Body of pancreas (tissue), 4 donors: ENCODE measurements at regions not wholly inside any gene's neighbourhood (a gene's known extent, or its start where the extent isn't known, plus 50 kb on each side); places are given as distances from the start of the nearest gene placed in this dataset.

Experiments
- ATAC-seq: fragments of 150-250 bp; one replicate; pipeline ENCODE4 v1.9.1; 2016
- DNase-seq, 4 donors: peaks; one replicate each; pipeline ENCODE4 v3.0.0-alpha.2; 2019
- H3K27ac ChIP-seq, 4 donors: fragments of 200-600 bp; sonication (generic); 1 replicate in 3 of 4; 2 replicates in 1 of 4; pipeline versions ENCODE4 v1.5.1 to v1.6.1; 2016 to 2019; ENCODE audit warnings: mild to moderate bottlenecking in 1 of 4, mixed read lengths in 1 of 4, moderate library complexity in 1 of 4
- H3K27me3 ChIP-seq, 2 donors: fragments of 200-600 bp; sonication (generic); one replicate each; pipeline ENCODE4 v1.6.0; 2016; ENCODE audit warnings: mild to moderate bottlenecking in 1 of 2
- H3K36me3 ChIP-seq, 2 donors: fragments of 200-600 bp; sonication (generic); replicated peaks in 1 of 2; 2 replicates each; pipeline ENCODE4 v1.5.1; 2016; ENCODE audit warnings: low read depth in 2 of 2; ENCODE audit not compliant: insufficient read depth in 1 of 2
- H3K4me1 ChIP-seq: fragments of 200-600 bp; sonication (generic); one replicate; pipeline ENCODE4 v1.6.0; 2016
- H3K4me3 ChIP-seq, 2 donors: fragments of 200-600 bp; sonication (generic); 1 replicate in 1 of 2; 2 replicates in 1 of 2; pipeline ENCODE4 v1.5.1; 2016 to 2019
- H3K9me3 ChIP-seq, 3 donors: fragments of 200-600 bp; sonication (generic); 1 replicate in 2 of 3; 2 replicates in 1 of 3; pipeline ENCODE4 v1.5.1; 2016
- POLR2A ChIP-seq, 3 donors: fragments of 450-650 bp; IDR thresholded peaks; one replicate each; pipeline ENCODE4 v1.6.1; 2016; ENCODE audit warnings: antibody characterized with exemption in 3 of 3, mild to moderate bottlenecking in 2 of 3
- WGBS, 2 donors: methylation state at CpG; one replicate each; pipeline ENCODE4 v1.1.5; 2017; 5-methylcytosine and 5-hydroxymethylcytosine counted together
- intact Hi-C: fragments of 100-400 bp; cut with DNase I; formaldehyde crosslinking; loops from one replicate; pipeline ENCODE4 v1.15.1; 2023
- TF ChIP-seq, protein P1 (sequence below), 7 experiments: fragments of 450-650 bp in 4 of 7; fragments of 200-600 bp in 3 of 7; sonication (generic) in 3 of 7; IDR thresholded peaks; one replicate each; pipeline ENCODE4 v1.5.1; 2016 to 2019; ENCODE audit warnings: antibody characterized with exemption in 7 of 7

DNA sequence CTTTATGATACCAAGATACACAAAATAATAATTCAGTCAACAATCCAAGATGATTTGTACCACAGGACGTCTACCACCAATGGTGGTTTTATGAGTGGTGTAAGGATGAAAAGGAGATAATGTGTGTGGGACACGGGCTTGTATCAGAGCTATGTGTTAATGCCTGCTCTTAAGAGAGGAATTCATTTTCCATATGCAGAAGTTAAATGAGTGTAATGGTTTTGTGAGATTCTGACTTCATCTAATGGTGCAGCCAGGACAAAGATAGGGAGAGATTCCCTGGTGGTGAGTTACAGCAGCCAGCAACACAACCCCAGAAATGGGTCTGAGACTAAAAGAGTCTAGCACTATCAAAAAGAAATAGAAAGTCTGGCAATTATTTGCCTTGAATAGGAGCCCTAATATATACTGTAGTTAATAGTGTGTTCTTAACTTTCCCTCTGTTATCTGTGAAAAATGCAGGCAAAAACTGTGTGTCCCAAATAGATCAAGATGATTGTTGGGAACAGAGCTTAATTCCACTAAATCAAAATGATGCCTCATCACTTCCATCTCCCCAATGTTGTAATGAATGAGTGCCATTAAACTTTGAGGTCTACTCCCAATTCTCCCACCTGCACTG, 455.0 kb upstream of the TCF4 start:
- peak overlapping the region in 3 of 4 donors; percentile 7 to 31 (median 20) for H3K27ac ChIP-seq
- no peak for DNase-seq
- TF ChIP-seq POLR2A (IDR thresholded peaks at IDR 0.05), result no peak
- TF ChIP-seq, protein P1, sequence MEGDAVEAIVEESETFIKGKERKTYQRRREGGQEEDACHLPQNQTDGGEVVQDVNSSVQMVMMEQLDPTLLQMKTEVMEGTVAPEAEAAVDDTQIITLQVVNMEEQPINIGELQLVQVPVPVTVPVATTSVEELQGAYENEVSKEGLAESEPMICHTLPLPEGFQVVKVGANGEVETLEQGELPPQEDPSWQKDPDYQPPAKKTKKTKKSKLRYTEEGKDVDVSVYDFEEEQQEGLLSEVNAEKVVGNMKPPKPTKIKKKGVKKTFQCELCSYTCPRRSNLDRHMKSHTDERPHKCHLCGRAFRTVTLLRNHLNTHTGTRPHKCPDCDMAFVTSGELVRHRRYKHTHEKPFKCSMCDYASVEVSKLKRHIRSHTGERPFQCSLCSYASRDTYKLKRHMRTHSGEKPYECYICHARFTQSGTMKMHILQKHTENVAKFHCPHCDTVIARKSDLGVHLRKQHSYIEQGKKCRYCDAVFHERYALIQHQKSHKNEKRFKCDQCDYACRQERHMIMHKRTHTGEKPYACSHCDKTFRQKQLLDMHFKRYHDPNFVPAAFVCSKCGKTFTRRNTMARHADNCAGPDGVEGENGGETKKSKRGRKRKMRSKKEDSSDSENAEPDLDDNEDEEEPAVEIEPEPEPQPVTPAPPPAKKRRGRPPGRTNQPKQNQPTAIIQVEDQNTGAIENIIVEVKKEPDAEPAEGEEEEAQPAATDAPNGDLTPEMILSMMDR (IDR thresholded peaks at IDR 0.05), result no peak
- H3K27me3 ChIP-seq, result no peaks in the 10 kb centered on the region
- WGBS, 2 donors, result 72 to 76% methylated on average over 2 of the region's 2 CpGs
- ATAC-seq, result no peak
- intact Hi-C loops, result no loop called here
- H3K9me3 ChIP-seq, result peaks cover 0 to under 1% (median 0%) of the 10 kb centered on the region in 3 donors
- no peaks in the 10 kb centered on the region for H3K36me3 ChIP-seq
- no peak overlapping the region for H3K4me3 ChIP-seq
- H3K4me1 ChIP-seq, result no peaks in the 10 kb centered on the region

DNA sequence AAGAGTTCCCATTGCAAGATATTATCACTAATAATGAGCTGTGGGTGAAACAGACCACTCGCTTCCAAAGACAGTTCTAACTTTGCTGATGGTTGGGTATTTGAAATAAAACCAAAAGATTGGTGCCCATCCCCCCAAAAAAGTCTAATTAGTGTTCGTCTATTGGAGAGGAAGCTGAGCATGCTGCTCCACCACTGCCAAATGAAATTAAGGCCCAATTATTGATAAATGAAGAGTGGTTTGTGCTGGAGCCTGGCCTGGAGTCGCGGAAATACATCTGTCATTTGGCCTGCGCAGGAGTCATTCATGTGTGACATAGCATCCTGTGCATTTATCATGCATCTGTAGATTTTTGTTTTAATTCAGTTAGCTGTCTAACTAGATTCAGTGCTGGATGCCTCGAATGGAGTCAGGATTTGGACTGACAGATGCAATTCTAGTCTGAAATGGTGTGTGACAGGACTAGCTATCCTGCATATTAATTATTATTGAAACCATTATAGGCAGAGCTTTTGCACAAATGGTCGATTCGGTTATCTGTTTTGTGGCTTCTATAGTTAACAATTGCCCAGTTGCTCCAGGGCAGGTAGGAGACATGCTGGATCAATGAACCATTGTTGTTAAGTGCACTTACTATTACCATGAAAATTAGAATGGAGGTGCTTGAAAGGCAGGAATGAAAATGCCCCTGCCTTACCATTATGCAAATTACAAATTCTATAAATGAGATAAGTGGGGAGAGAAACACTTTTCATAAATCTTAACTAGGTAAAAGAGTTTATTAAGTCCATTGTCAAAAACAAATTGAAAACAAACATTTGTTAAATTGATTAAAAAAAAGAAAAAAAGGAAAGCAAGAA, 450.4 kb upstream of the TCF4 start:
- Histone ChIP-seq H3K9me3 (no peaks in the 10 kb centered on the region), H3K27ac (no peak overlapping the region), H3K4me3 (no peak overlapping the region), H3K27me3 (no peaks in the 10 kb centered on the region), H3K36me3 (no peaks in the 10 kb centered on the region), H3K4me1 (no peaks in the 10 kb centered on the region)
- no peak for ATAC-seq
- no peak for TF ChIP-seq POLR2A (IDR thresholded peaks at IDR 0.05)
- TF ChIP-seq, protein P1 (IDR thresholded peaks at IDR 0.05), result no peak
- 71 to 79% methylated on average over 8 of the region's 8 CpGs for WGBS, 2 donors
- intact Hi-C loops, result no loop called here
- DNase-seq, result no peak

- intact Hi-C loops, result no loop called here
- H3K9me3 ChIP-seq, result no peaks in the 10 kb centered on the region
- ATAC-seq, result no peak
- H3K36me3 ChIP-seq, result no peaks in the 10 kb centered on the region
- H3K4me3 ChIP-seq, result no peak overlapping the region
- H3K27ac ChIP-seq, result no peak overlapping the region
- TF ChIP-seq, protein P1 (IDR thresholded peaks at IDR 0.05), result no peak
- no peak for TF ChIP-seq POLR2A (IDR thresholded peaks at IDR 0.05)
- H3K4me1 ChIP-seq, result no peaks in the 10 kb centered on the region
- no peaks in the 10 kb centered on the region for H3K27me3 ChIP-seq
- 66 to 83% methylated on average over 2 of the region's 2 CpGs for WGBS, 2 donors
- DNase-seq, result no peak
Observed at GRCh38 chr18:56036741-56037140, 448.7 kb upstream of the TCF4 start.

GRCh38 chr18:56035546-56035945, 447.6 kb upstream of the TCF4 start:
- Histone ChIP-seq H3K27ac (no peak overlapping the region), H3K9me3 (no peaks in the 10 kb centered on the region), H3K36me3 (no peaks in the 10 kb centered on the region), H3K4me1 (no peaks in the 10 kb centered on the region), H3K4me3 (no peak overlapping the region), H3K27me3 (no peaks in the 10 kb centered on the region)
- ATAC-seq, result no peak
- TF ChIP-seq POLR2A (IDR thresholded peaks at IDR 0.05), result no peak
- TF ChIP-seq, protein P1 (IDR thresholded peaks at IDR 0.05), result no peak
- intact Hi-C loops, result no loop called here
- no peak for DNase-seq
- 84 to 88% methylated on average over 3 of the region's 3 CpGs for WGBS, 2 donors
